ENCODE measurements at regions not wholly inside any gene's neighbourhood (a gene's known extent, or its start where the extent isn't known, plus 50 kb on each side); places are given as distances from the start of the nearest gene placed in this dataset.

GRCh38 chr18:22260208-22260820, 90.9 kb downstream of the GATA6 start:
- no peak for DNase-seq (ENCODE audit: low read depth in 4 of 4, low spot score in 3 of 4)

- no peak for DNase-seq (ENCODE audit: low read depth in 4 of 4, low spot score in 3 of 4)
These were observed 87.7 kb downstream of the GATA6 start for GRCh38 chr18:22257022-22257543.

- no peak for DNase-seq (ENCODE audit: low read depth in 4 of 4, low spot score in 3 of 4)
These were observed 84.7 kb downstream of the GATA6 start for GRCh38 chr18:22254088-22254487.

- peak in 2 of 4 donors; percentile 12 for DNase-seq (ENCODE audit: low read depth in 4 of 4, low spot score in 3 of 4)
These were observed 84.3 kb downstream of the GATA6 start for GRCh38 chr18:22253676-22254075.

- DNase-seq (ENCODE audit: low read depth in 4 of 4, low spot score in 3 of 4) = no peak
These were observed 83.8 kb downstream of the GATA6 start for GRCh38 chr18:22253156-22253555.

Data from right renal pelvis (tissue), 4 donors.